NCI-H82 (cell line): ENCODE measurements at regions not wholly inside any gene's neighbourhood (a gene's known extent, or its start where the extent isn't known, plus 50 kb on each side); places are given as distances from the start of the nearest gene placed in this dataset.

Experiments used
- DNase-seq: peaks from one replicate; lab custom pipeline; 2025; lab: John Stamatoyannopoulos, UW

GRCh38 chr11:92759571-92760214, 209.8 kb upstream of the MTNR1B start:
- DNase-seq = no peak

GRCh38 chr11:92762121-92762540, 207.3 kb upstream of the MTNR1B start:
- DNase-seq = no peak

GRCh38 chr11:92763336-92763735, 206.1 kb upstream of the MTNR1B start:
- DNase-seq = no peak

GRCh38 chr11:92764128-92764527, 205.3 kb upstream of the MTNR1B start:
- DNase-seq = no peak

- no peak for DNase-seq
Observed at GRCh38 chr11:92765082-92765840, 204.2 kb upstream of the MTNR1B start.

- DNase-seq = peak; percentile 4
Observed at GRCh38 chr11:92765965-92766371, 203.5 kb upstream of the MTNR1B start.

GRCh38 chr11:92766698-92767097, 202.8 kb upstream of the MTNR1B start:
- DNase-seq = no peak

- DNase-seq = no peak
Observed at GRCh38 chr11:92767416-92767815, 202.0 kb upstream of the MTNR1B start.

GRCh38 chr11:92768121-92768840, 201.2 kb upstream of the MTNR1B start:
- no peak for DNase-seq

GRCh38 chr11:92769112-92769511, 200.3 kb upstream of the MTNR1B start:
- no peak for DNase-seq

GRCh38 chr11:92770419-92770818, 199.0 kb upstream of the MTNR1B start:
- no peak for DNase-seq

GRCh38 chr11:92770981-92771380, 198.5 kb upstream of the MTNR1B start:
- no peak for DNase-seq

- no peak for DNase-seq
Observed at GRCh38 chr11:92771701-92772100, 197.8 kb upstream of the MTNR1B start.

GRCh38 chr11:92775003-92775676, 194.3 kb upstream of the MTNR1B start:
- DNase-seq = no peak

GRCh38 chr11:92776676-92777075, 192.8 kb upstream of the MTNR1B start:
- no peak for DNase-seq

- no peak for DNase-seq
Observed at GRCh38 chr11:92779746-92780145, 189.7 kb upstream of the MTNR1B start.

- DNase-seq = no peak
Observed at GRCh38 chr11:92781151-92781550, 188.3 kb upstream of the MTNR1B start.

- no peak for DNase-seq
Observed at GRCh38 chr11:92782806-92783205, 186.6 kb upstream of the MTNR1B start.

- DNase-seq = no peak
Observed at GRCh38 chr11:92784331-92784730, 185.1 kb upstream of the MTNR1B start.

- no peak for DNase-seq
Observed at GRCh38 chr11:92787638-92788037, 181.8 kb upstream of the MTNR1B start.

GRCh38 chr11:92789761-92790160, 179.7 kb upstream of the MTNR1B start:
- DNase-seq = no peak

- DNase-seq = no peak
Observed at GRCh38 chr11:92790366-92790765, 179.1 kb upstream of the MTNR1B start.
